ENCODE measurements at regions not wholly inside any gene's neighbourhood (a gene's known extent, or its start where the extent isn't known, plus 50 kb on each side); places are given as distances from the start of the nearest gene placed in this dataset.

- in situ Hi-C loops (cut with MboI; ENCODE audit: low sequenced_read_pairs in 4 of 4) = no loop called here
Measured at GRCh38 chr14:71726580-71727021, 205.6 kb upstream of the RGS6 start.

GRCh38 chr14:71728386-71728785 lies 203.8 kb upstream of the RGS6 start:
- Histone ChIP-seq H3K4me3 (no peak overlapping the region), H3K4me1 (no peaks in the 10 kb centered on the region), H3K36me3 (no peaks in the 10 kb centered on the region), H3K27me3 (no peaks in the 10 kb centered on the region), H3K9me3 (no peaks in the 10 kb centered on the region), H3K27ac (no peak overlapping the region)
- no peak for ATAC-seq
- intact Hi-C loops (cut with DNase I; ENCODE audit: low total_unique reads) = no loop called here
- no peak for DNase-seq
- in situ Hi-C loops (cut with MboI; ENCODE audit: low sequenced_read_pairs in 4 of 4) = no loop called here
- TF ChIP-seq POLR2A (IDR thresholded peaks at IDR 0.05) (no peak), CTCF (IDR thresholded peaks at IDR 0.05 in 4 of 5, conservative IDR thresholded peaks at IDR 0.05 in 1 of 5) (no peak)

More at GRCh38 chr14:71726580-71727021, 205.6 kb upstream of the RGS6 start:
- DNase-seq (no peak), ATAC-seq (no peak)
- H3K4me1 ChIP-seq = no peaks in the 10 kb centered on the region
- TF ChIP-seq CTCF (IDR thresholded peaks at IDR 0.05 in 4 of 5, conservative IDR thresholded peaks at IDR 0.05 in 1 of 5) = no peak
- no peak for TF ChIP-seq POLR2A (IDR thresholded peaks at IDR 0.05)
- H3K4me3 ChIP-seq = no peak overlapping the region
- no peaks in the 10 kb centered on the region for H3K36me3 ChIP-seq
- intact Hi-C loops (cut with DNase I; ENCODE audit: low total_unique reads) = no loop called here
- no peaks in the 10 kb centered on the region for H3K9me3 ChIP-seq
- no peak overlapping the region for H3K27ac ChIP-seq
- H3K27me3 ChIP-seq = no peaks in the 10 kb centered on the region

- in situ Hi-C loops (cut with MboI; ENCODE audit: low sequenced_read_pairs in 4 of 4) = no loop called here
- Histone ChIP-seq H3K4me1 (no peaks in the 10 kb centered on the region), H3K4me3 (no peak overlapping the region), H3K27ac (no peak overlapping the region), H3K27me3 (no peaks in the 10 kb centered on the region), H3K9me3 (no peaks in the 10 kb centered on the region), H3K36me3 (no peaks in the 10 kb centered on the region)
- ATAC-seq = no peak
- no peak for TF ChIP-seq CTCF (IDR thresholded peaks at IDR 0.05 in 4 of 5, conservative IDR thresholded peaks at IDR 0.05 in 1 of 5)
- TF ChIP-seq POLR2A (IDR thresholded peaks at IDR 0.05) = no peak
- intact Hi-C loops (cut with DNase I; ENCODE audit: low total_unique reads) = no loop called here
- no peak for DNase-seq
Measured at GRCh38 chr14:71729596-71729995, 202.6 kb upstream of the RGS6 start.

GRCh38 chr14:71730471-71730870 lies 201.8 kb upstream of the RGS6 start:
- Histone ChIP-seq H3K27me3 (no peaks in the 10 kb centered on the region), H3K9me3 (no peaks in the 10 kb centered on the region), H3K4me1 (no peaks in the 10 kb centered on the region), H3K4me3 (no peak overlapping the region), H3K36me3 (no peaks in the 10 kb centered on the region), H3K27ac (no peak overlapping the region)
- in situ Hi-C loops (cut with MboI; ENCODE audit: low sequenced_read_pairs in 4 of 4) = no loop called here
- intact Hi-C loops (cut with DNase I; ENCODE audit: low total_unique reads) = no loop called here
- DNase-seq (no peak), ATAC-seq (no peak)
- no peak for TF ChIP-seq CTCF (IDR thresholded peaks at IDR 0.05 in 4 of 5, conservative IDR thresholded peaks at IDR 0.05 in 1 of 5)
- TF ChIP-seq POLR2A (IDR thresholded peaks at IDR 0.05) = no peak

GRCh38 chr14:71731096-71731495 lies 201.1 kb upstream of the RGS6 start:
- DNase-seq (no peak), ATAC-seq (no peak)
- intact Hi-C loops (cut with DNase I; ENCODE audit: low total_unique reads) = no loop called here
- Histone ChIP-seq H3K4me3 (no peak overlapping the region), H3K27me3 (no peaks in the 10 kb centered on the region), H3K9me3 (no peaks in the 10 kb centered on the region), H3K27ac (no peak overlapping the region), H3K36me3 (no peaks in the 10 kb centered on the region), H3K4me1 (no peaks in the 10 kb centered on the region)
- in situ Hi-C loops (cut with MboI; ENCODE audit: low sequenced_read_pairs in 4 of 4) = no loop called here
- TF ChIP-seq POLR2A (IDR thresholded peaks at IDR 0.05) (no peak), CTCF (IDR thresholded peaks at IDR 0.05 in 4 of 5, conservative IDR thresholded peaks at IDR 0.05 in 1 of 5) (no peak)

Data from gastrocnemius medialis (tissue), 4 donors.